Neural cell (in vitro differentiated cells): ENCODE measurements at regions not wholly inside any gene's neighbourhood (a gene's known extent, or its start where the extent isn't known, plus 50 kb on each side); places are given as distances from the start of the nearest gene placed in this dataset.

Experiments used
- EP300 ChIP-seq: fragments of 450-650 bp; conservative IDR thresholded peaks from 2 replicates; pipeline ENCODE4 v1.6.1; 2014; ENCODE audit warnings: antibody characterized with exemption, mild to moderate bottlenecking, moderate library complexity; ENCODE audit not compliant: poor library complexity, severe bottlenecking
- EZH2 ChIP-seq: fragments of 200-600, 300-800 bp; shearing (Covaris generic), sonication (generic); IDR thresholded peaks from 2 replicates; pipeline ENCODE4 v1.6.1; 2014; ENCODE audit warnings: antibody characterized with exemption, low read length, borderline replicate concordance, mild to moderate bottlenecking; ENCODE audit not compliant: insufficient read depth, poor library complexity, severe bottlenecking
- POLR2AphosphoS5 ChIP-seq: IDR thresholded peaks from 2 replicates; pipeline ENCODE4 v1.6.1; 2012
- RAD21 ChIP-seq: fragments of 450-650 bp; conservative IDR thresholded peaks from 2 replicates; pipeline ENCODE4 v1.6.1; 2014; ENCODE audit warnings: antibody characterized with exemption, mild to moderate bottlenecking, moderate library complexity
- TAF1 ChIP-seq: IDR thresholded peaks from 2 replicates; pipeline ENCODE4 v1.6.1; 2012; ENCODE audit warnings: low read depth
- TF ChIP-seq, protein P1 (sequence below): fragments of 450-650 bp; IDR thresholded peaks from 2 replicates; pipeline ENCODE4 v1.5.1; 2014; ENCODE audit warnings: antibody characterized with exemption, mild to moderate bottlenecking, moderate library complexity; ENCODE audit not compliant: poor library complexity, severe bottlenecking
- TF ChIP-seq, protein P2 (sequence below): IDR thresholded peaks from 2 replicates; pipeline ENCODE4 v1.6.1; 2012; ENCODE audit warnings: borderline replicate concordance

DNA sequence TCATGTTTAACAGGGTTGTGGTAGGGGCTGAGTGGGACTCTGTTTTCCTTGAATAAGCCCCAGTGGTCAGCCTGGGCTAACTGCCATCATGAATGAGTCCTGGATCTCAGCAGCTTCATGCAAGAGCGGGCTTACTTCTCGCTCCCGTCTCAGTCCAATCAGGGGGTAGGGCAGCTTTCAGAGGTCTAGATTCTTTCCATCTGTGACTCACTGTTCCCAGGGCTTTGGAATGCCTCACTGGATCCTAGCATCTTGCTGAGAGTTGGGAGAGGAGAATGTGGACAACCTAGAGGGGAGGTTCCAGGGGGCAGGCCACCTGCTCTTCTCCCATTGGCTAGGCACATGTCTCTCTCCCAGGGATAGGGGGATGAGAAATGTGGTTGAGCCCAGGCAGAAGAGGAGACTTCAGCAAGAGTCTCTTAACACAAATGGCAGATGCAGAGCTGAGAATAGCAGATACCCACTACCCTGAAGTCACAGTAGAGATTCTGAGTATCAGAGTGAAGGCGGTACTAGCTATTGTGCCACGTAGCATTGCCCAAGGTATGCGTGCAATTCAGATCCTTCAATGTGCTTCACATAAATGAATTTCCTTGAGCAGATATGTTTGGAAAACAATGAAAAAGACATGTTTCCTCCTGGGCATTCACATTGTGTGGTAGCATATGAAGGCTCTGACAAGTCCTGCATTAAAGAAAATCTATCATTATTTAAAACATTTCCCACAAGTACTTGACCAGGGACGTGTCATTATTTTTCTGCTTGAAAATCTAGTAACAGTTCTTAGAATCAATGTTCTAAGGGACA, 257.7 kb upstream of the PROK2 start:
- TF ChIP-seq EZH2 = no peak
- TF ChIP-seq POLR2AphosphoS5 = no peak
- TF ChIP-seq, protein P1, sequence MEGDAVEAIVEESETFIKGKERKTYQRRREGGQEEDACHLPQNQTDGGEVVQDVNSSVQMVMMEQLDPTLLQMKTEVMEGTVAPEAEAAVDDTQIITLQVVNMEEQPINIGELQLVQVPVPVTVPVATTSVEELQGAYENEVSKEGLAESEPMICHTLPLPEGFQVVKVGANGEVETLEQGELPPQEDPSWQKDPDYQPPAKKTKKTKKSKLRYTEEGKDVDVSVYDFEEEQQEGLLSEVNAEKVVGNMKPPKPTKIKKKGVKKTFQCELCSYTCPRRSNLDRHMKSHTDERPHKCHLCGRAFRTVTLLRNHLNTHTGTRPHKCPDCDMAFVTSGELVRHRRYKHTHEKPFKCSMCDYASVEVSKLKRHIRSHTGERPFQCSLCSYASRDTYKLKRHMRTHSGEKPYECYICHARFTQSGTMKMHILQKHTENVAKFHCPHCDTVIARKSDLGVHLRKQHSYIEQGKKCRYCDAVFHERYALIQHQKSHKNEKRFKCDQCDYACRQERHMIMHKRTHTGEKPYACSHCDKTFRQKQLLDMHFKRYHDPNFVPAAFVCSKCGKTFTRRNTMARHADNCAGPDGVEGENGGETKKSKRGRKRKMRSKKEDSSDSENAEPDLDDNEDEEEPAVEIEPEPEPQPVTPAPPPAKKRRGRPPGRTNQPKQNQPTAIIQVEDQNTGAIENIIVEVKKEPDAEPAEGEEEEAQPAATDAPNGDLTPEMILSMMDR = no peak
- TF ChIP-seq RAD21 = no peak
- TF ChIP-seq, protein P2, sequence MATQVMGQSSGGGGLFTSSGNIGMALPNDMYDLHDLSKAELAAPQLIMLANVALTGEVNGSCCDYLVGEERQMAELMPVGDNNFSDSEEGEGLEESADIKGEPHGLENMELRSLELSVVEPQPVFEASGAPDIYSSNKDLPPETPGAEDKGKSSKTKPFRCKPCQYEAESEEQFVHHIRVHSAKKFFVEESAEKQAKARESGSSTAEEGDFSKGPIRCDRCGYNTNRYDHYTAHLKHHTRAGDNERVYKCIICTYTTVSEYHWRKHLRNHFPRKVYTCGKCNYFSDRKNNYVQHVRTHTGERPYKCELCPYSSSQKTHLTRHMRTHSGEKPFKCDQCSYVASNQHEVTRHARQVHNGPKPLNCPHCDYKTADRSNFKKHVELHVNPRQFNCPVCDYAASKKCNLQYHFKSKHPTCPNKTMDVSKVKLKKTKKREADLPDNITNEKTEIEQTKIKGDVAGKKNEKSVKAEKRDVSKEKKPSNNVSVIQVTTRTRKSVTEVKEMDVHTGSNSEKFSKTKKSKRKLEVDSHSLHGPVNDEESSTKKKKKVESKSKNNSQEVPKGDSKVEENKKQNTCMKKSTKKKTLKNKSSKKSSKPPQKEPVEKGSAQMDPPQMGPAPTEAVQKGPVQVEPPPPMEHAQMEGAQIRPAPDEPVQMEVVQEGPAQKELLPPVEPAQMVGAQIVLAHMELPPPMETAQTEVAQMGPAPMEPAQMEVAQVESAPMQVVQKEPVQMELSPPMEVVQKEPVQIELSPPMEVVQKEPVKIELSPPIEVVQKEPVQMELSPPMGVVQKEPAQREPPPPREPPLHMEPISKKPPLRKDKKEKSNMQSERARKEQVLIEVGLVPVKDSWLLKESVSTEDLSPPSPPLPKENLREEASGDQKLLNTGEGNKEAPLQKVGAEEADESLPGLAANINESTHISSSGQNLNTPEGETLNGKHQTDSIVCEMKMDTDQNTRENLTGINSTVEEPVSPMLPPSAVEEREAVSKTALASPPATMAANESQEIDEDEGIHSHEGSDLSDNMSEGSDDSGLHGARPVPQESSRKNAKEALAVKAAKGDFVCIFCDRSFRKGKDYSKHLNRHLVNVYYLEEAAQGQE = no peak
- TF ChIP-seq TAF1 = no peak
- no peak for TF ChIP-seq EP300
